RPMI8226 (cell line): ENCODE measurements at regions not wholly inside any gene's neighbourhood (a gene's known extent, or its start where the extent isn't known, plus 50 kb on each side); places are given as distances from the start of the nearest gene placed in this dataset.
"Not testable (repeated sequence)": the region's sequence is repeated elsewhere in the genome, so short reads cannot be mapped to it uniquely, and the experiment has no call there.

Experiments used
- DNase-seq: peaks from one replicate; pipeline ENCODE4 v3.0.0-alpha.2; 2015

DNA sequence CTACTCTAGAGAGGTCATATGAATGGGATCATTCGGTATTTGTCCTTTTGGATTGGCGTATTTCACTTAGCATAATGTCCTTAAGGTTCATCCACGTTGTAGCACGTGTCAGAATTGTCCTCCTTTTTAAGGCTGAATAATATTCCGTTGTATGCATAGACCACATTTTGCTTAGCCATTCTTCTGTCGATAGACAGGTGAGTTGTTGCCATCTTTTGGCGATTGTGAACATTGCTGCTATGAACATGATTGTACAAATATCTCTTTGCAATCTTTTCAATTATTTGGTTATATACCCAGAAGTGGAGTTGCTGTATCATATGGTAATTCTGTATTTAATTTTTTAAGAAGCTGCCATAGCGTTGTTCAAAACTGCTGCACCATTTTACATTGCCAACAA, 52.4 kb upstream of the GOLGA8J start:
- no peak for DNase-seq

- no peak for DNase-seq
Observed at GRCh38 chr15:30023798-30024295, 58.9 kb upstream of the GOLGA8J start.

DNA sequence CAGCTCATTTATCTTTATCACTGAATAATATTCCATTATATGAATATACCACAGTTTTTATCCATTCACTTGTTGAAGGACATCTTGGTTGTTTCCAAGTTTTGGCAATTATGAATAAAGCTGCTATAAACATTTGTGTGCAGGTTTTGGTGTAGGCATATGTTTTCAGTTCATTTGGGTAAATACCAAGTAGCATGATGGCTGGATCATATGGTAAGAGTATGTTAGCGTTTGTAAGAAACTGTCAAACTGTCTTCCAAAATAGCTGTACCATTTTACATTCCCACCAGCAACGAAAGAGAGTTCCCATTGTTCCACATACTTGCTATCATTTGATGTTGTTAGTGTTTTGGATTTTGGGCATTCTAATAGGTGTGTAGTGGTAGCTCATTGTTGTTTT, 72.0 kb upstream of the GOLGA8J start:
- DNase-seq, result no peak

GRCh38 chr15:30008156-30008555, 74.6 kb upstream of the GOLGA8J start:
- no peak for DNase-seq

DNA sequence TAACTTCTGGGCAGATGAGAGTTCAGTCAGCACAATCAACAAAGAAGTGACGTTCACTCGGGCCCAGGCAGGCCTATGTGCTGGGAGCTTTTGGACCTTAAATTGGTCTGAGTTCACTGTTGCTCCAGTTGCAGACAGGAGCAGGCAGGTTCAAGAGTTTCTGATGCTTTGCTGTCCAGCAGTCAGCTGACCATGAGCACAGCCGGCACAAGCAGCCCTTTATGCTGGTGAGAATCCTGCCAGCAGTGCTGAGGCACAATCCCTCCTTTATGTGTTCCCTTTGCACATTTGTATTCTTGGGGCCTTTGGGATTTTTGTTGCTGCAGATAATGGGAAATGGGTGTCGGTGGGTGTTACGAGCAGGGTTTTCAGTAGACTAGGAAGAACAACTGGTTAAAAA, 81.2 kb upstream of the GOLGA8J start:
- no peak for DNase-seq

DNA sequence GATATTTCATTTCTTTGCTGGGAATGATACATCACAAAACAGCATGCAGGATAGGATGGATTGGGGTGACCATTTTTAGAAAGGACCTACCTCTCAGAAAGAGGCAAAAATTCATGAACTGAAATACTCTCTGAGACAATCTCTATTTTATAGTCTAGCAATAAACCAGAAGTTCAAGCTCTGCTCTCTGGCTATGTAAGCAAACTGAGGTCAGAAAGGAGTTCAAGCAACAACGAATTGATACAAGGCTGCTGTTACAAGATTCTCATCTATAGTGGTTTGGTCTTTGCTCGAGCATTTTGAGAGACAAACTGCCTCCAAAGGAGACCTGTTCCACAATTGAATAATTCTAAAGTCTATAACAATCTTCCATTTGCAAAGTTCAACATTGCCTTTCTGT, 84.7 kb upstream of the GOLGA8J start:
- DNase-seq, result no peak

GRCh38 chr15:29997499-29997898, 85.3 kb upstream of the GOLGA8J start:
- no peak for DNase-seq

- DNase-seq, result no peak
Observed at GRCh38 chr15:29994284-29994683, 88.5 kb upstream of the GOLGA8J start.

- no peak for DNase-seq
Observed at GRCh38 chr15:29990954-29991353, 91.8 kb upstream of the GOLGA8J start.

DNA sequence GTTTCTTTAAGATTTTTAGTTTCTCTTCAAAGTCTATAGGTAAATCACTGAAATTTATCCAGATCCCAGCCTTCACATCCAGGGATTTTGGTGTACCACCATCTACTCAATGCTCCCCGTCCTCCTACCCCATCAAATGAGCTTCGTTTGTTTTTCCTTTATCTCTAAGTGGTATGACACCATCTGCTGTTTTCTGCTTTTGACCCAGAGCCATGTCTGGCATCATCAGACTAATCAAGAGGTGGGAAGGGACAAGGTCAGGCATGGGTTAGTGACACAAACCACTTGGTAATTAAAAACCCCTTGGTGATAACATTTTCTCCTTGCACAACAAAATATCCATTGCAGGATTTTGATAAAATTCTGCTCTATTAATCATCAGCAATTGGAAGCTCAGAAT, 92.7 kb upstream of the GOLGA8J start:
- DNase-seq, result no peak

- DNase-seq, result no peak
Observed at GRCh38 chr15:29988701-29989100, 94.1 kb upstream of the GOLGA8J start.

DNA sequence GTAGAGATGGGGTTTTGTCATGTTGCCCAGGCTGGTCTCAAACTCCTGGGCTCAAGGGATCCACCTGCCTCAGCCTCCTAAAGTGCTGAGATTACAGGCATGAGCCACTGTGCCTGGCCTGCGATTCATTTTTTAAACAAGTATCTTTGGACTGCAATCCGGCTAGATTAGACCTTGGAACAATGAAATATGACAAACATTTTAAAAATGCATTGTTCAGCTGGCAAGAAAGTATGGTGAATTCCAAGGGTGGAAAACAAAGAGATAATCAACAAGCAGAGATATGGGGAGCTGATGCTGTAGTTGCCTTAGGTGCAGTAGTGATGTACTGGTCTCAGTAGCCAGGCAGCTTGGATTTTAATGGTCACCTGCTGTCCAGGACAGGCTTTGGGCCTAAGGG, 95.8 kb upstream of the GOLGA8J start:
- DNase-seq, result no peak

- DNase-seq, result no peak
Observed at GRCh38 chr15:29978411-29979382, 104.1 kb upstream of the GOLGA8J start.

DNA sequence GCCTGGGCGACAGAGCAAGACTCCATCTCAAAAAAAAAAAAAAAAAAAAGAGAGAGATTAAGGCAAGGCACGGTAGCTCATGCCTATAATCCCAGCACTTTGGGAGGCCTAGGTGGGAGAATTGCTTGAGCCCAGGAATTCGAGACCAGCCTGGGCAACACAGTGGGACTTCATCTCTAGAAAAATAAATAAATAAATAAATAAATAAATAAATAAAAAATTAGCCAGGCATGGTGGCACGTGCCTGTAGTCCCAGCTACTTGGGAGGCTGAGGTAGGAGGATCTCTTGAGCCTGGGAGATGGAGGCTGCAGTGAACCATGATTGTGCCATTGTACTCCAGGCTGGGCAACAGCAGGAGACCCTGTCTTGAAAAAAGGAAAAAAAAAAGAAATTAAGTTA, 108.7 kb upstream of the GOLGA8J start:
- DNase-seq, result not testable (repeated sequence)

- no peak for DNase-seq
Observed at GRCh38 chr15:29972051-29972450, 110.7 kb upstream of the GOLGA8J start.

DNA sequence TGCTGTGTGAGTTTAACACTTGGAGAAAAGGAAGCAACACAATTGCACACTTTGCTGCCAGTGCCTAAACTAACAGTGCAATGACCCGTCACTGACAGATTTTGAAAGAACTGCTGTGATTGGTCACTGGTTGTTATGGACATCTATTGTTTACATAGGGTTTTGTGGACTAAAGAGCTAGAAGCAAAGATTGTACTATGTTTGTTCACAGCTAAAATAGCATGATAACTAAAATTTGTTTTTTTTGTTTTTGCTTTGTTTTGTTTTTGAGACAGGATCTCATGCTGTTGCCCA, 112.4 kb upstream of the GOLGA8J start:
- DNase-seq, result no peak

DNA sequence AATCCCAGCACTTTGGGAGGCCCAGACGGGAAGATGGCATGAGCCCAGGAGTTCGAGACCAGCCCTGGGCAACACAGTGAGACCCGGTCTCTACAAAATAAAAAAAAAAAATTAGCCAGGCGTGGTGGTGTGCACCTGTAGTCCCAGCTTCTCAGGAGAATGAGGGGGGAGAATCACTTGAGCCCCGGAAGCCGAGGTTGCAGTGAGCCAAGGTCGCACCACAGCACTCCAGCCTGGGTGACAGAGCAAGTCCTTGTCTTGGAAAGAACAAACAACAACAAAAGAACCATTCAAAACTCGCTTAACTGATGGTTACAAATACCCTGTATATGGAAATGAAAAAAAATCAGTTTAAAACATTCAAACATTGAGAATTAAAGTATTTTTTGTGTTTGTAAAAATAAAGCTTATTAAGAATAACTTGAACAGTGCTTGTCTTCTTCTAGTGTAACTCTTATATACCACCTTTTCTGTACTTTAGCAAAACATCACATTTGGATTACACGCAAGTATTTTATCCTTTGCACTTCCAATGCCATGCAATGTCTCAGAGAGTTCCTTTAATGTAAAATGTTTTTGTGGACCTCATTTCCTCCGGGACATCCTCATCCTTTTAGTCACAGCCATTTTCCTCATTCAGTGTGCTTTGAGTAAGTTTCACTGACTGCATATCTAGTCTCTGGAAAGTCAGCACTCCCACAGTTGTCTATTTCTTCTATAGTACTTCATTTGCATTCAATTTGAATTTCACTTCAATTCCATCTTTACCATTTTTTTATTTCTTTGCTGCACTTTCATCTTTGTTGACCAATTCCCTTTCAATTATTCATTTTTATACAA, 113.0 kb upstream of the GOLGA8J start:
- DNase-seq, result no peak

DNA sequence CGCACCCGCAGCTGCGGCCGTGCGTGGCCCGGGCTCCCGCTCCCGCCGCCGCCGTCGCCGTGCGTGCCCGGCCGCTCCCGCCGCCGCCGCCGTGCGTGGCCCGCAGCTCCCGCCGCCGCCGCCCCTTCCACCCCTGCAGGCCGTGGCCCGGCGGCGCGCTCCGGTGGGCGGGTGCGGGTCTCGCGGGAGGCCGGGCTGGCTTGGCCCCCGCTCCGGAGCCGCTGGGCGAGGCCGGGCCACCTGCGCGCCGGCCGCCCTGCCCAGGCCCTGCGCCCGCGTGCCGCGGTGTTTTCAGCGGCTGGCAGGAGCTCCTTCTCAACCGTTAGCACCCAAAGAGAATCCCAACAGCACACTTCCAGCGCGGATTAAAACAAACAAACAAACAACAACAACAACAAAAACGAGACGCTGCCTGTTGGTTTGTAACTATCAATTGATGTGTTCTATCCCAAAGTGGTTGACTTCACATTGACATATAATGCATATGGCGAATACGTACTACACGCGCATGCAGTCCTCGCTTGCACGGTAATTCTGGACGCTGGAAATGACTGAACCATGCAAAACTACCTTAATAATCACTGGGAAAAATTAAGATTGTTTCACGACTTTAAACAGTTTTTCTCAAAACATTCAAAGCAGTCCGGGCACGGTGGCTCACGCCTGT, 113.7 kb upstream of the GOLGA8J start:
- DNase-seq, result no peak

GRCh38 chr15:29968099-29968894, 114.5 kb upstream of the GOLGA8J start:
- no peak for DNase-seq

- DNase-seq, result no peak
Observed at GRCh38 chr15:29962407-29962806, 120.3 kb upstream of the GOLGA8J start.

DNA sequence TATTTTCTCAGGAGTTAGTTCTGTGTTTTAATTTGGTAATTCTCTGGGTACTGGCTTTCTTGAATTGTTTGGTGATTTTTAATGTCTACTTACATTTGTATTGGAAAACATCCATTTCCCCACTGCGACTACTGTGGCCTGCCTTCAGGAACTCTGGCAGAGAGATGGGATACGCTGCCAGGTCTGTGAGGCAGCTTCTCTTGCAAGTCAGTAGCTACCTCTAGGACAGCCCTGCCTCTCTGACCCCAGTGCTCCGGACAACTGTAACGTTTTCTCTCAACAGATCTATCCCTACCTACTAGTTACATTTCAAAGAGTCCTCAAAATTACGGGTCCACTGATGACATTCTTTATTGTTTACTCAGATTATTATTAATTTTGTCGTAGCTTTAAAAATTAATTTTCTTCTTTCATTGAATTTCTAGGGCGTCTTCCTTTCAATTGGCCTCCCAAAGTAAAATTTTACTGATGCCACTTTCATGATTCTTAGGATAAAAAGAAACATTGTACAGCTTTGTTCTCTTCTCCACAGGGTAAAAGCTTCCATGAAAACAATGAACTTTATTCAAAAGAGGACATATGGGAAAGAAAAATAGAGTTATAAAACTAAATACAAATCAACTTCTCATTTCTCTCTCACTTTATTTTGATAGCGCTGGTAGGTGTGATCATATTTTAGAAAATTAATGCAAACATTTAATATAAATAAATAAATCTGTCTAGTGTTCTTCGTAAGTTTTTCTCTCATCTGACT, 123.2 kb upstream of the GOLGA8J start:
- DNase-seq, result no peak

GRCh38 chr15:29952225-29952624, 130.0 kb upstream of the TJP1 start:
- DNase-seq, result no peak
